ENCODE measurements at regions not wholly inside any gene's neighbourhood (a gene's known extent, or its start where the extent isn't known, plus 50 kb on each side); places are given as distances from the start of the nearest gene placed in this dataset.

DNA sequence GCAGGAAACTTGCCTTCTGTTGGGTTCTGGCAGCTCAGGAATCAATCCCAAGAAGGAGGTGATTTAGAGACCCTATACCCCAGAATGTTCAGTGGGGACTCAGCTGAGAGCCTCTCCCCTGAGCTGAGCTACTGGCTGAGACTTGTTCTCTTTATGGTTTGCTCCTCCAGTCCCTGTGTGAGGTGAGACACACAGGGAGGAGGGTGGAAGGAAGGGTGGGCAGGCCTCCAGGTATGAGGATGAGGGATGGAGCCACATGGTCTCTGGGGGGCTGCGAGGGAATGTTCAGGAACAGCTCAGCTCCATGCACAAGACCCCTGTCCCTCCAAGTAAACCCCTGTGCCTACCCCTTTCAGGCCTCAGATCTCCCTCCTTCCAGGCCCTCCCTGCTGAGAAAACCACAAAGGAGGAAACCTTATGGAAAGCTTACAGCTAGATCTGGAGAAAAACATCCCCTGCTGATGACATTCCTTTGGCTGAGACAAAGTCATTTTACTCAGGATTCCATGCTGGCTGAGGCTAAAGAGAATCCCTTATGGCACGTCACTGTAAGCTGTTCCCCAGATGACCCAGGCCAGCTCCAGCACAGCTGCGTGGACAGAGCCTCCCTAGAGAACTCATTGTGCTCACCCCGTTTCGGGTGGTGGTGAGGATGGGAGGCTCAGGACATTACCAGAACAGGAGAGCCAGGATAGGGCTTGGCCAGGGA lies 91.5 kb upstream of the IPO9 start:
- Histone ChIP-seq H3K27me3 (ENCODE audit: insufficient read depth, low read depth) (no peaks in the 10 kb centered on the region), H4K20me1 (ENCODE audit: insufficient read depth) (no peaks in the 10 kb centered on the region), H3K36me3 (ENCODE audit: low read depth) (no peaks in the 10 kb centered on the region), H3K9me2 (ENCODE audit: insufficient read depth) (no peaks in the 10 kb centered on the region), H3K4me2 (no peak overlapping the region), H3F3A (ENCODE audit: insufficient read depth, low read depth) (peaks cover 11% of the 10 kb centered on the region; the same call in 1 of the 2 replicates), H3K9me3 (ENCODE audit: insufficient read depth, low read depth) (no peaks in the 10 kb centered on the region), H2AFZ (no peak overlapping the region), H3K27ac (no peak overlapping the region), H3K4me1 (replicated peaks; ENCODE audit: insufficient read depth) (peaks cover 19% of the 10 kb centered on the region), H3K4me3 (no peak overlapping the region), H3K79me2 (ENCODE audit: low read depth) (0 out of 2 replicates have a peak, but pooled peaks cover 6% of the 10 kb centered on the region)
- ChIA-PET POLR2A (ENCODE audit: unreplicated experiment) (no interaction called here), CTCF (interaction anchor here (0.6 to 1.1 kb wide), 2 partner anchors 15 to 24 kb away, joined by 3 to 4 read pairs; no protein-coding TSS in a partner anchor)
- BruUV-seq (replicated peaks) = no TSS peak
- TF ChIP-seq, protein P1, sequence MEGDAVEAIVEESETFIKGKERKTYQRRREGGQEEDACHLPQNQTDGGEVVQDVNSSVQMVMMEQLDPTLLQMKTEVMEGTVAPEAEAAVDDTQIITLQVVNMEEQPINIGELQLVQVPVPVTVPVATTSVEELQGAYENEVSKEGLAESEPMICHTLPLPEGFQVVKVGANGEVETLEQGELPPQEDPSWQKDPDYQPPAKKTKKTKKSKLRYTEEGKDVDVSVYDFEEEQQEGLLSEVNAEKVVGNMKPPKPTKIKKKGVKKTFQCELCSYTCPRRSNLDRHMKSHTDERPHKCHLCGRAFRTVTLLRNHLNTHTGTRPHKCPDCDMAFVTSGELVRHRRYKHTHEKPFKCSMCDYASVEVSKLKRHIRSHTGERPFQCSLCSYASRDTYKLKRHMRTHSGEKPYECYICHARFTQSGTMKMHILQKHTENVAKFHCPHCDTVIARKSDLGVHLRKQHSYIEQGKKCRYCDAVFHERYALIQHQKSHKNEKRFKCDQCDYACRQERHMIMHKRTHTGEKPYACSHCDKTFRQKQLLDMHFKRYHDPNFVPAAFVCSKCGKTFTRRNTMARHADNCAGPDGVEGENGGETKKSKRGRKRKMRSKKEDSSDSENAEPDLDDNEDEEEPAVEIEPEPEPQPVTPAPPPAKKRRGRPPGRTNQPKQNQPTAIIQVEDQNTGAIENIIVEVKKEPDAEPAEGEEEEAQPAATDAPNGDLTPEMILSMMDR (conservative IDR thresholded peaks at IDR 0.05) = no peak
- TF ChIP-seq EZH2 (IDR thresholded peaks at IDR 0.05; ENCODE audit: low read depth) = no peak
- intact Hi-C loops (cut with micrococcal nuclease; ENCODE audit: unreplicated experiment) = no loop called here
- DNase-seq = no peak

DNA sequence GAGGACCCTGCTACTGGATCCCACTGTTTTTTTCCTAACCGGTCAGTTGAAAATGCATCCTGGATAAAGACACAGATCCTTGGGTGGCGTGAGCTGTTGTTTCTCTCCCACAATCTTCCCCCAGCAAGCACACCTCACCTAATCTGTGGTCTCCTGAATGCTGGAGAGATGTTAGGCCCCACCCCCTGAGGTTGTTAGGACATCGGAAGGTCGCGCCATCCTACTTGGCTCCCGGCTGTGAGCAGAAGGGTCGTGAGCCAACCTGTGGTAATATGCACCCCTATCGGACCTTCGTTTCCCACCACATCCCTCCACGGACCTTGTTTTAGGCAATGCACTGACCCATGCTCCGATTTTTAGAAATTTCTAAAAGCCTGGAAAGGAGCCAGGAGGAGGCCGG lies 89.9 kb upstream of the IPO9 start:
- Histone ChIP-seq H3K9me3 (ENCODE audit: insufficient read depth, low read depth) (no peaks in the 10 kb centered on the region), H3K4me2 (peak overlapping the region; percentile 95), H3K27me3 (ENCODE audit: insufficient read depth, low read depth) (no peaks in the 10 kb centered on the region), H4K20me1 (ENCODE audit: insufficient read depth) (no peaks in the 10 kb centered on the region), H3K9me2 (ENCODE audit: insufficient read depth) (no peaks in the 10 kb centered on the region), H2AFZ (peak overlapping the region; percentile 79), H3K36me3 (ENCODE audit: low read depth) (no peaks in the 10 kb centered on the region), H3K79me2 (ENCODE audit: low read depth) (0 out of 2 replicates have a peak, but pooled peaks cover 6% of the 10 kb centered on the region), H3K4me3 (peak overlapping the region; percentile 68), H3K4me1 (replicated peaks; ENCODE audit: insufficient read depth) (peaks cover 21% of the 10 kb centered on the region), H3F3A (ENCODE audit: insufficient read depth, low read depth) (peaks cover 11% of the 10 kb centered on the region; the same call in 1 of the 2 replicates), H3K27ac (no peak overlapping the region)
- ChIA-PET CTCF (interaction anchor here (1.3 kb wide), 1 partner anchor 54 kb away, joined by 5 read pairs; no protein-coding TSS in a partner anchor), POLR2A (ENCODE audit: unreplicated experiment) (interaction anchor here (1.0 kb wide), 1 partner anchor 26 kb away, joined by 3 read pairs; no protein-coding TSS in a partner anchor)
- no peak for TF ChIP-seq EZH2 (IDR thresholded peaks at IDR 0.05; ENCODE audit: low read depth)
- TF ChIP-seq, protein P1 (conservative IDR thresholded peaks at IDR 0.05) = no peak
- intact Hi-C loops (cut with micrococcal nuclease; ENCODE audit: unreplicated experiment) = loop anchor here (1.0 kb wide), 1 partner anchor 26 kb away; no protein-coding TSS in a partner anchor
- no peak for DNase-seq
- TSS peak; percentile 27 for BruUV-seq (replicated peaks)

DNA sequence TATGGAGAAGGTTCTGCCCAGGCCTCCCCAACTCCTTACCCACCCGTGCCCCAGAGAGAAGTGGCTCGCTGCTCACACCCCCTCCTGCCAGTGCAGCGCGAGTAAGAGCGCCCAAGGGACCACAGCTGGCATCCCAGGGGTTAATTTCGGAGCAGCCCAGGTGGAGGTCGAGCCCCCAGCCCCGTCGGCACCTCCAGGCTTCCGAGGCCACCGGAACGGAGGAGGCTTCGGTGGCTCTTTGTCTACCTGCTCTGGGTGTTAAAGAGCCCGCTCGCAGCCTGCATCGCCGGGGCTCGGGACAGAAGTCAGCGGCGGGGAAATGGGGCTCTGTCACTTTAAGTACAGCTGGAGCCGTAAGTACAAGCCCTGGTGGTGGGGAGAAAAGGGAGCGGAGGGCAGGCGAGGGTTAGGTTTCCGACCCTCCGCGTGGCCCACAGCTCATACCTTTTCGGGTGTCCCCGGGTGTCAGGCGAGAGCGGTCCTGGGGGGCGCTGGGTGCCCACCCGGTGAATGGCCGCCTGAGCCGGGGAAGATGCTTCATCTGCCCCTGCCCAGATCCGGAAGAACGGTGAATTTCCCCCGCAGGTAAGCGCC lies 89.4 kb upstream of the IPO9 start:
- Histone ChIP-seq H3K27ac (no peak overlapping the region), H3K79me2 (ENCODE audit: low read depth) (0 out of 2 replicates have a peak, but pooled peaks cover 6% of the 10 kb centered on the region), H3F3A (ENCODE audit: insufficient read depth, low read depth) (peaks cover 11% of the 10 kb centered on the region; the same call in 1 of the 2 replicates), H3K9me2 (ENCODE audit: insufficient read depth) (no peaks in the 10 kb centered on the region), H2AFZ (peak overlapping the region; percentile 79), H4K20me1 (ENCODE audit: insufficient read depth) (no peaks in the 10 kb centered on the region), H3K4me1 (replicated peaks; ENCODE audit: insufficient read depth) (peaks cover 23% of the 10 kb centered on the region), H3K9me3 (ENCODE audit: insufficient read depth, low read depth) (no peaks in the 10 kb centered on the region), H3K36me3 (ENCODE audit: low read depth) (no peaks in the 10 kb centered on the region), H3K4me3 (peak overlapping the region; percentile 68), H3K27me3 (ENCODE audit: insufficient read depth, low read depth) (no peaks in the 10 kb centered on the region), H3K4me2 (peak overlapping the region; percentile 95)
- TF ChIP-seq, protein P1 (conservative IDR thresholded peaks at IDR 0.05) = no peak
- no peak for TF ChIP-seq EZH2 (IDR thresholded peaks at IDR 0.05; ENCODE audit: low read depth)
- ChIA-PET POLR2A (ENCODE audit: unreplicated experiment) (interaction anchor here (0.7 to 1.0 kb wide), 2 partner anchors 27 to 53 kb away, joined by 3 to 5 read pairs; no protein-coding TSS in a partner anchor), CTCF (interaction anchor here (0.6 to 1.3 kb wide), 2 partner anchors 53 to 363 kb away, joined by 5 read pairs; no protein-coding TSS in a partner anchor)
- peak; percentile 65 to 79 for DNase-seq
- BruUV-seq (replicated peaks) = TSS peak; percentile 27
- intact Hi-C loops (cut with micrococcal nuclease; ENCODE audit: unreplicated experiment) = loop anchor here (1.0 to 2.0 kb wide), 3 partner anchors 9 to 53 kb away; no protein-coding TSS in a partner anchor
